ENCODE measurements at regions not wholly inside any gene's neighbourhood (a gene's known extent, or its start where the extent isn't known, plus 50 kb on each side); places are given as distances from the start of the nearest gene placed in this dataset.
"Not testable (repeated sequence)": the region's sequence is repeated elsewhere in the genome, so short reads cannot be mapped to it uniquely, and the experiment has no call there.

DNA sequence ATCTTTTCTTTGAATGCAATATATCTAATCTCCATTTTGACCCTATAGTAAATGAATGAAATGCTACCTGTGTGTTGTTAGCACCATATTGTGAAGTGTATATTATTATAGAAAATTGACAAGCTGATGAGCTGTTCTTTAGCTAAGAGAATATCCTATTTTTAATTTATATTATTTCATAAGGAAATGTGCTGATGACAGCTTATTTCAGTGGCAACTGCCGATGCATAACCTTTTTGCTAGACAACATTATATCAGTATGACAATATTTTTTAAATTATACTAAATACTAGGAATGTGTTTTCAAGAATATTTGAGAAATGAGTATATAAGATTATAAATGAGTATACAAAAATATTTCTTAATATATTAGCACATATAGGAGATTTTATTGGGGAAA, 573.1 kb downstream of the ZNF608 start:
- DNase-seq (ENCODE audit: low read depth): no peak

DNA sequence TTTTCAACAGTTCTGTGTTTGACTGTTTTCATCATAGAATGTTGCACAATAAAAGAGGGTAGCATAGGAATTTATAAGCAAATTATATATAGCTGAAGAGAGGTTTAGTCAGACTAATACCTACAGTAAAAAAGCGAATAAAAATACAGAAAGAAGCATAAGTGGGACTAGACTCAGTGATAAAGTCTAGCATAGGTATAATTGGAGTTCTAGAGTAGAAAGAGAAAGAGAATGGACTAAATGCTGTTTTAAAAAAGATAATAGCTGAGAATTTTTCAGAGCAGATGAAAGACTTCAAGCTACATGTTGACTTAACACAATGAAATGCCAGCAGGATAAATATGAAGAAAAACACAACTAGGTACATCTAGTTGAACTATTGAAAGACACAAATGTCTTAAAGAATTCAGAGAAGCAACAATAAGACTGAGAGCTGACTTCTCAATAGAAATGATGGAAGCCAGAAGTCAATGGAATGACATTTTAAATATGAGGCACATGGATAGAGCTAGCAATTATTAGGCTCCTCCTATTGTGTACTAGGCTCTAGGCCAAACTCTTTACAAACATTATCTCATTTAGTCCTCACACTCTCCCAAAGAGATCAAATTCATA, 573.9 kb downstream of the ZNF608 start:
- no peak for DNase-seq (ENCODE audit: low read depth)

DNA sequence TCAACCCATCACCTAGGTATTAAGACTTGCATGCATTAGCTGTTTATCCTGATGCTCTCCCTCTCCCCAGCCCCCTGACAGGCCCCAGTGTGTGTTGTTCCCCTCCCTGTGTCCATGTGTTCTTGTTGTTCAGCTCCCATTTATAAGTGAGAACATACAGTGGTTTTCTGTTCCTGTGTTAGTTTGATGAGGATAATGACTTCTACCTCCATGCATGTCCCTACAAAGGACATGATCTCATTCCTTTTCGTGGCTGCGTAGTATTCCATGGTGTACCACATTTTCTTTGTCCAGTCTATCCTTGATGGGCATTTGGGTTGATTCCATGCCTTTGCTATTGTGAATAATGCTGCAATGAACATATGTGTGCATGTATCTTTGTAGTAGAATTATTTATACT, 578.3 kb downstream of the ZNF608 start:
- not testable (repeated sequence) for DNase-seq (ENCODE audit: low read depth)

DNA sequence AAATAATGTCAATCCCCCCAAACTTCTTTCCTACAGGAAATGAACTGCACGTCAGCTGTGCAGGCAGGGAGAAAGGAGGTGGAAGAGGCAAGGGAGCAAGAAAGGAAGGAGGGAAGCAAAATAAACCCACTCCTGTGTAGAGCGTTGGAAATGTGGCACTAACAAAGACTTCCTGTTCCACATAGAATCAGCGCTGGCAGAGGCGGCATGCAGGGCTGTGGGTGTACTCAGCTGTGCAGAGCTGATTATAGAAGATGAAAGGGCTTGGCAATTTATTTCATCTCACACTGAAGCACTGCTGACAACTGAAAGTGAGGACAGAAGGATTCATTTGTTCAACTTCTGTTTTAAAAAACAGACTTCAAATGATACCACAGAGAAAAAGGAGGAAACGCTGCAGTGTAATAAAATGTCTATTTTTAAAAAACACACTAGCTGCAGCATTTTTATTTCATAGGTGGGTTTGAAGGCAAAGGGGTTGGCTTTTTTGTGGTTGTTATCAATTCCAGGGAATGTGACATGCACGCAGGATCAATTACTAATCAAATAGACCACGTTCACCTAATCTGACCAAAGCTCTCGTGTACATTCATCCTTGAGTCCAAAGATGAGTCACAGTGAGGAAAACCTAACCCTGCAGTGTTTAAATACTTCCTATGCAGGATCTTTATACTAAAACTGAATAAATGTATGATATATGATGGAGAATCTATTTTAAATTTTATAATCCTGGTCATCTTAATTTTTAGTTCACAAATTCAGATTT, 583.5 kb downstream of the ZNF608 start:
- DNase-seq (ENCODE audit: low read depth): no peak

DNA sequence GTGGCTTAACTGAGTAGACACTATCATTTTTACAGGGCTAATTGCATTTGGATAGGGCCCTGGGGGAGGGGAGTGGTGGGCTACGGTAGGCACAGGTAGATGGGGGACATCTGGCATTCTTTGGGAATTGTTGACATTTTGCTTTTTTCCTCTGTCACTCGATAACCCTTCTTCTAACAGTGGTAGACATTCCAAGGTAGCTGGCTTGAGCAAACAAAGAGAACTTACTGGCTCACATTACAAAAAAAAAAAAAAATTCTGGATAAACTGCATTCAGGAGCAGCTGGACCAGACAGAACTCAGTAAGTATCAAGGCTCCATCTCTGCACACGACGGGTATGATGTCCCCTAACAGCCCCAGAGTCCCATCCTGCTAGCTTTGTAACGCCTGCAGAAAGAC, 585.2 kb downstream of the ZNF608 start:
- DNase-seq (ENCODE audit: low read depth): no peak

DNA sequence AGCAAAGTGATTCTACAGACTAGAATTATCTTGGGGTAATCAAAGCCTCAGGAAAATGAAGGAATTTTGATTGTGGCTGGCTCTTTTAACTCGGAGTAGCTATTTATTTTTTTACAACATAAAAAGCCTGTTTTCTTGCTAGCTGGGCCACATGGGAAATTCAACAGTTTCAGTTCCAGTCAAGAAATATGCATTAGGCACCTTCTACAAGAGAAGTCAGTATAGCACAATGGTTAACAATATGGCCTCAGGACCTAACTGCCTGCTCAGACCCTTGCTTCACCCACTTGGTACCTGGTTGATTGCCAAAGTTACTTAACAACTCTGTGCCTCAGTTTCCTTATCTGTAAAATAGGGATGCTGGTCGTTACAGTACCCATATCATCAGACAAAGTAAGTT, 586.2 kb downstream of the ZNF608 start:
- no peak for DNase-seq (ENCODE audit: low read depth)

DNA sequence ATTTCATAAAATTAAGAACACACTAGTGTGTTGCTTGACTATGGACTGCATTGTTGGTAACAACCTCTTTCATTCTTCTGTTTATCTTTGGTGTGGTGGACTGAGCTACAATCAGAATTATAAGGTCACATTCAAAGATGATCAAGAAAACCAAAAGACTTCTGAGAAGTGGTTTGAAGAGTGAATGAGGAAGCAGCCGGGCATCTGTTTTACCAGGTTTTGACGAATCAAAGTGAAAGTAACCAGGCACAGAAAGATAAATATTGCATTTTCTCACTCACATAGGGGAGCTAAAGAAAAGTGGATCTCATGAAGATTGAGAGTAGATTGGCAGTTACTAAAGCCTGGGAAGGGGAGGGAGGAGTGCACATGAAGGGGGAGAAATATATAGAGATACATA, 589.1 kb downstream of the ZNF608 start:
- no peak for DNase-seq (ENCODE audit: low read depth)

DNA sequence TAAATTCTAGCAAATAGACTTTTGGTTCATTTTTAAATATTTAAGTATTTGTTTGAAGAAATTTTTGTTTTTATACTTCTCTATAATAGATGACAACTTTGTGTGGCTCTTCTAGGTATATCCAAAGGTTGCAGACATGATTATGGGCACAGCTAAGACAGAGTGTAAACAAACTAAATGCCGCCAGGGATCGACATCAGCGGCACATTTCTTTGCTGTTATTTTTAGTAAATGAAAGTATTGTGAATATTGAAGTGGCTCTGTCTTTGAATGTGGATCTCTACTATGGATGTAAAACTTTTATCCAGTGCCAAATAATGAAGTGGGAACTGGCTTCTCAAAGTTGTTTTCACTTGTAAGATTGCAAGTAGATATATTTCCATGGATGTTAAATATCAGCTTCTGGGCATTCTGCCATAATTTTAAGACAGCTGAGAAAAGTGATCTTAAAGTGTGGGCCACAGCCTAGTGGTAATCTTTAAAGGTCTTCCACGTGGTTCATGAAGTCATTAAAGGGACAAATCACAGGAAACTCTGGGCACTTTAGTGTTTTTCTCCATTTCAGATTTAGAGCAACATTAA, 589.9 kb downstream of the ZNF608 start:
- peak; percentile 24 for DNase-seq (ENCODE audit: low read depth)

DNA sequence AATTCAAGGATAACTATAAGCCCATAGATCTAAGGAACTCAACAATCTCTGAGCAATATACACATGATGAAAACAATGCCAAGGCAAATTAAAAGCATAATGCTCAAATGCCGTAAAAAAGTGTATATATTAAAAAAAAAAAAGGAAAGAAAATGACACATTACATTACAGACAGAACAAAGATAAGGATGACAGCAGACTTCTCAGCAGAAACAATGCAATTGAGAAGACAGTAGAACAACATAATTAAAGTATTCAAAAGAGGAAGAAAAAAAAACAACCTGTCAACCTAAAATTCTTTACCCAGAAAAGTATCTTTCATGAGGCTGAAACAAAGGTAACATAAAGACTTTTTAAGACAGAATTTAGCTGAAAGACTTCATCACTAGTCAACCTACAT, 591.7 kb downstream of the ZNF608 start:
- DNase-seq (ENCODE audit: low read depth): no peak

DNA sequence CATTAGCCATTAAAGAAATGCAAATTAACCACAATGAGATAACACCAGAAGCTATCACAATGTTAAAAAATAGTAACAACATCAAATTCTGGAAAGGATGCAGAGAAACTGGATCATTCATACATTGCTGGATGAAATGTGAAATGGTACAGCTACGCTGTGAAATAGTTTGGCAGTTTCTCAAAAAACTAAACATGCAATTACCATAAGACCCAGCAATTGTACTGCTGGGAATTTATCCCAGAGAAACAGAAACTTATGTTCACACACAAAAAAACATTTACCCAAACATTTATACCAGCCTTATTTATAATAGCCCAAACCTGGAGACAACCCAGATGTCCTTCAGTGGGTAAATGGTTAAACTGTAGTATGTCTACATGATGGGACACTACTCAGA, 592.9 kb downstream of the ZNF608 start:
- no peak for DNase-seq (ENCODE audit: low read depth)

DNA sequence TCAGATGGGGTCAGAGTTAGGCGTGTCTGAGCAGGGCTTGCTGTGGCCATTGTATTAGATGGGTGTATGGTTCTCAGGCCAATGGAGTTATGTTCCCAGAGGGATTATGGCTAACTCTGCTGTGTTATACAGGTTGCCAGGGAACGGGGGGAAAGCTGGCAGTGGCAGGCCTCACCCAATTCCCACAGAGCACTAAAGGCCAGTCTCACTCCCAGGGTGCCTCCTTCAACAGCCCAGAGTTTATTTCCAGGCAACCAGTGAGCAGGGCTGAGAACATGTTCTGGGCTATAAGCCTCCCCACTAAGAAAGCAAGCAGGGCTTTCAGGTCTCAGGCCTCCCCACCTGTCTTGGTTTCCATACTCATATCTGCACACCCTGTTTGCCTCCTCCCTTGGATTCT, 597.9 kb downstream of the ZNF608 start:
- DNase-seq (ENCODE audit: low read depth): no peak

DNA sequence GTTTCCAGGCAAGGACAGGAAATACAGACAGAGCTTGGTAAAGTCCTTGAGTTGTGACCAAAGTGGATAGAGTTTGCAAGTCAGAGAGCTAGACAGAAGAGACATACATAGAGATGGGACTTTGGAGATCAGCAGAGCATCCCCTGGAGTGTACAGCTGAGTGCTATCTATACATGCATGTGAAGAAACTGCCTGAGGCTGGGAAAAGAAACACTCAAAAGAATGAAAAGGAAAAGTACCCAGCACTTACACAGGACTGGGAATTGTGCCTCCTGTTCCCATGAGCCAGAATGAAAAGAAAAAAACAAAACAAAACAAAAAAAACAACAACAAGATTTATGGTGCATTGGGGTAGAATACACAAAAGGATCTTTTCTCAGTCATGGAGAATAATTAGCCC, 606.4 kb downstream of the ZNF608 start:
- no peak for DNase-seq (ENCODE audit: low read depth)

DNA sequence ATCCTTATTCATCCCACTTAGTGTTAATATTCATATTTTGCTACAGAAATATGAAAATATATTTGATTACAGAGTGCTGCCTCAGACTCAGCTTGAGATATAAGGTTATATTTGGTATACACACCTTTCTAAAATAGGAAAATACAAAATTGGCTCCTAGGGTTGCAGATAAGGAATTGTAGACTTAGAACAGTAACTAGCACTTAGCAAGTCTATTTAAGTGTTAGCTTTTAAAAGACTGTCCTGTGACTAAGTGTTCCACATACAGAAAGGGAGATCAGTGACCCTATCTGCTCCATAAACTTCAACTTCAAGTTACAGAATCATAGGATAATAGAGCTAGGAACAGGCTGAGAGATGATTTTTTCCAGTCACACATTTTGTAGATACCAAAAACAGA, 607.0 kb downstream of the ZNF608 start:
- DNase-seq (ENCODE audit: low read depth): no peak

DNA sequence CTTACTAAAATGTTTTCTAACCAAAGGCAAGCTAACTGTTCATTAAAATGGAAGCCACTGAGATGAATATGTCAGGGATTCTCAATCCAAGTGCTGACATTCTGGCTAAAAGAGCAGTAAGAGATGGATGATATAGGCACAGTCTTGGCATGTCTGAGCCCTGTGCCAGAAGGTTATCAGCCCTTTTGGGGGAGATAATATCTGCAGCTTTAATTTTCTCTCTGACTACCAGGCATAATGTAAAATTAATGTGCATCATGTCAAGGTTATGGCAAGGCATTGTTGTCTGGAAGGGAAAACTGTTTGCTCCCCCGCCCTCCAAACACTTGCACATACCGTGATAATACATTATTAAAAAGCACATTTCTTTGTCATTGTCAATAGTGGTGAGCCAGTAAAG, 609.8 kb downstream of the ZNF608 start:
- DNase-seq (ENCODE audit: low read depth): no peak

DNA sequence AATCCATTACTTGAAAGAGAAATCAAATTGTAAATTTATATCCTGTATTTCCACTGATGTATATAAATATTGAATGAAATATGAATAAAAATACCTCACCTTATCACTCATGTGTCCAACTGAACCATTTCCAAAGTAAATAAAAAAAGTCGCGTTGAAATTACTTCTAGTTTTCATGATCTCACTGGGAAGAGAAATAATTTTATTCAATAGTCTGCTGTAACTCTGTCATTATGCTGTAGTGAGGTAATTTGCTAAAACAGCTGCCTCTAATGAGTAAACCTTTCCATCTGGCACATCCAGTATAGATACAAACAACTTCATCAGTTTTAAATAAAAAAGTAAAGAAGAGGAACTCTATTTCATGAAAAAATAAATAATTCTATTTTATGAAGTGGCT, 611.5 kb downstream of the ZNF608 start:
- no peak for DNase-seq (ENCODE audit: low read depth)

DNA sequence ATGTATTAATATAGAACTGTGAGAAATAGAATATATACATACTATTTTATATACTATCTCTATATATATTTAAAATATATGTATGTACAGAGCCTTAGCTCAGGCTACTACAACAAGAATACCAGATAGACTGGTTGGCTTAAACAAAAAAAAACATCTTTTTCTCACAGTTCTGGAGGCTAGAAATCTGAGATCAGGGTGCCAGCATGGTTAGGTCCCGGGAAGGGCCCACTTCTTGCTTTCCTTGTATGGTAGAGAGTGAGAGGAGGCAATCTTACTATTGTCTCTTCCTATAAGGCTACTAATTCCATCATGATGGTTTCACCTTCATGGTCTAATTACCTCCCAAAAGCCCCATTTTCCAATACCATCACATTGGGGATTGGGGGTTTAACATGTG, 613.0 kb downstream of the ZNF608 start:
- DNase-seq (ENCODE audit: low read depth): no peak

DNA sequence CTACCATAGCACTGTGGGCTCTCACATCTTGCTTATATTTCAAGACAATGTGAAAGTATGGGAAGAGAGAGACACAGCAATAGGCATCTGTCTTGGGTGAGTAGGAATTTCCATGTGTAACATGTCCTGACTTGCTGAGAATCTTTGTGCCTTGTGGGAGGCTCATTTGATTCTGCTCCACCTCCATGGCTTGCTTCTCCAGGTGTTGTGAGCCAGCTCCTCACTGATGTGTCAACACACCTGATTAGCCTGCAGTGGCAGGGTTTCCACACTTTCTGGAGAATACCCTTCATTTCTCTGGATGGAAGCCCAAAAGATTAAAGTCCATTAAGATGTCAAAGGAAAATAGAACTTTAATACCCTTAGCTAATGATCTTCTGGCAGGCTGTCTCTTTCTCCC, 613.6 kb downstream of the ZNF608 start:
- DNase-seq (ENCODE audit: low read depth): no peak

DNA sequence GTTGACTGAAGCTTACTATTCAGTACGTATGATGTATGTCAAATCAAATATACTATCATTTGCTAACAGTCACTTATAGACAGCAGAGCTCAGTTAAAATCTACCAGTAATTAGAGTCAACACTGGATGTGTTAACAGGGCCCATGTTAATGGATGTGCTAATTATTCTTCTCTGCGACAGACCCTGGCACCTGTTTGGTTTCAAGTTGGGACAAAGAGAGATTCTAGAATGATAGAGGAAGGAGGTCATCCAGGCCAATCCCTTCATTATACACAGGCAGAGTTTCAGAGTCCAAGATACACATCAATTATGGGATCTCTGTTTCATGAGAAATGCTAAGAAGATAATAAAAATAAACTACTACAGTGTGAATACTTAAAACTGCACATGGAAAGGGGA, 615.0 kb downstream of the ZNF608 start:
- DNase-seq (ENCODE audit: low read depth): no peak

DNA sequence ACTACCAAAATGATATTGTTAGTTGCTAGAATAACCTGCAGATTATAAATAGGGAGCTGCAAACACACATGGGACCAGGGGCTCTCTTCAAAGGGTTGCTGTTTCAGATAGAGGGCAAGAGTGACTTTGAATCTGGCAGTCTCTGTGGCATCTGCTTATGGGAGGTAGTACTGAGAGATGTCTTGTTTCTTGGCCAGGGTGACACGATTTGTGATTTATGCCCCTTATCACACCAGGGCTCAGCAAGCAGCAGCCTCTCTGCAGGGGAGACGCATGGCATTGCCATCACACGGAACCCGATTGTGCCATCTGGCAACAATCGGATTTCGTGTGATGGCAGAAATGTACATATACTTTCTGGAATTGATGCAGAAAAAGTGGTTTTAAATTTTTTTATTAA, 615.6 kb downstream of the ZNF608 start:
- DNase-seq (ENCODE audit: low read depth): no peak

DNA sequence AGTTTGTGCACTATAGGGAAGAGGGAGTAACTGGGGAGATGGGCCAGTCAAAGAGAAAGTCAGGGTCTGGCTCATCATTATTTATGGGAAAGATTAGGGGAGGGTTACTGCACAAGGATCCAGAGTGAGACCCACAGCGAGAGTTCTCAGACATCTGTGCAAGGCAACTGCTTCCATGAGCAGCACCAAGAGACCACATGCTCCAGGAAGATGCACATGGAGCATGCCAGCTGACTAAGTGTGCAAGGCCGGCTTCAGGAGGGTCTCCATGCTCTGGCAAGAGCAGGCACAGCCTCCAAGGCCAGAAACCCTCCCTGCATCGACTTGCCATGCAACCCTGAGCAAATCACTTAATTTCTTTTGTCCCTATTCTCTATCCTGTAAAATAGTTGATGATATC, 616.9 kb downstream of the CSNK1G3 start:
- DNase-seq (ENCODE audit: low read depth): no peak

DNA sequence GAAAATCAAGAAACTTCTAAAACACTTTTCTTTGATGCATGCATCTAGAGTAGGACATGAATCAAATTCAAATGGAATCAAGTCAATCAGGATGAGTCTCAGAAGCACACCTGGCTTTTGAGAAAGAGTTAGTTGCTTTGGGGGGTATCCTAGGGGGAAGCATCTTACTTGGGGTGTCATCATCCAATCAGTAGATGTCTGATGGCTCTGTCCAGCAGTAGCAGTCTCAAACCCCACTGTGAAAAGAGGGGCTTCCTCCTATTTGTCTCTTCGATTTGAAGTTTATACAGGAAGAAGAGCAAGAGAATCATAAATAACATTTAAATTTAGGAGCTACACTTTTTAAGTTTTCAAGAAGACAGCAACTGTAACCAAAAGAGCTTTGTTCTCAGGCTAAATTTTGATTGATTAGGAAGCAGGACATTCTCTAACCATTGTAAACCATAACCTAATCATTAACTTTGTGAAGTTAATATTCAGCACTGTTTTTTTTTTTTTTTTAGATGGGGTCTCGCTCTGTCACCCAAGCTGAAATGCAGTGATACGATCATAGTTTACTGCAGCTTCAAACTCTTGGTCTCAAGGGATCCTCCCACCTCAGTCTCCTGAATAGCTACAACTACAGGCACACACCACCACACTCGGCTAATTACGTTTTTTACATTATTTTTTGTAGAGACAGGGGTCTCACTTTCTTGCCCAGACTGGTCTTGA, 614.7 kb downstream of the CSNK1G3 start:
- no peak for DNase-seq (ENCODE audit: low read depth)

DNA sequence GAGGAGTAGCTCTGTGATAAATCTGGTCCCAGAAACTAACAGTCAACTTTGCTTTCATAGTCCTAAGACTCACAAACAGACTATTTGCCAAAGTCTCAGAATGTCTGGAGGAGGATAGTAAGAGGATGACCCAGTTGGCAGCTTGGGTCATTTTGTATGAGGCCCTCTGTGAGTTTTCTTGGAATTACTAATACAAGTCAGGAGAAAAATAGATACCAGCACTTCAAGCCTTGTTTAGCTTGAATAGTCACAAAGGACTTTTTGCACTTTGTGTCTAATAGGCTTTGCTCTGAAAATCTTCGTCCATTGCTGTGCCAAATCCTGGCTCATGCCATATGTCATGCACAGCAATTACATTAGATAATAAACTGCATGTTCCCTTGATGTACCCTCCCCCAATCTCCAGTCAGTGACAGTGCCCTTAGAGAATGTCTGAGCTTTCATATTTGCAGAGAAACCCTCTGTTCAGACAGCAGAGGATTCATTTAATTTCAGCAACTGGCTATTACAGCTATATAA, 612.8 kb downstream of the CSNK1G3 start:
- peak; percentile 10 for DNase-seq (ENCODE audit: low read depth)

DNA sequence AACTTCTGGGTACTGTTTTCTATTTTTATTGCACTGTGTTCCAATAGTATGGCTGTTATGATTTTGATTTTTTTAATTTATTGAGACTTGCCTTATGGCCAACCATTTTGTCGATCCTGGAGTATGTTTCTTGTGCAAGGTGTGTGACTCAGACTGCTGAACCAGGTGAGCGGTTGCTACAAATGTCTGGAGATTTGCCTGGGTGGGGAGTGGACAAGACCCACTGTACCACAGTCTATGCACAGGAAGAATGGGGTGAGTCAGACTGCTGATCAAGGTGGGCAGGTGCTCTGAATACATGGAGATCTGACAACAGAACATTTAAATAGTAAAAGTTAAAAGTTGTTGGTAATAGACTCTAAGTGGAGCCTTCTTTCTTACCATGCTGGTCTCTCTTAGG, 609.2 kb downstream of the CSNK1G3 start:
- DNase-seq (ENCODE audit: low read depth): no peak
